Activated naive CD4-positive, alpha-beta T cell treated with anti-CD3 and anti-CD28 coated beads, Interleukin-2, amount 50 U/mL, for 16 hours (primary cell): ENCODE measurements at regions not wholly inside any gene's neighbourhood (a gene's known extent, or its start where the extent isn't known, plus 50 kb on each side); places are given as distances from the start of the nearest gene placed in this dataset.
"Not testable (repeated sequence)": the region's sequence is repeated elsewhere in the genome, so short reads cannot be mapped to it uniquely, and the experiment has no call there.

Experiments used
- DNase-seq: peaks from one replicate; pipeline ENCODE4 v3.0.0-alpha.2; 2020

GRCh38 chr2:234898534-234899053, 53.2 kb upstream of the SH3BP4 start:
- no peak for DNase-seq

DNA sequence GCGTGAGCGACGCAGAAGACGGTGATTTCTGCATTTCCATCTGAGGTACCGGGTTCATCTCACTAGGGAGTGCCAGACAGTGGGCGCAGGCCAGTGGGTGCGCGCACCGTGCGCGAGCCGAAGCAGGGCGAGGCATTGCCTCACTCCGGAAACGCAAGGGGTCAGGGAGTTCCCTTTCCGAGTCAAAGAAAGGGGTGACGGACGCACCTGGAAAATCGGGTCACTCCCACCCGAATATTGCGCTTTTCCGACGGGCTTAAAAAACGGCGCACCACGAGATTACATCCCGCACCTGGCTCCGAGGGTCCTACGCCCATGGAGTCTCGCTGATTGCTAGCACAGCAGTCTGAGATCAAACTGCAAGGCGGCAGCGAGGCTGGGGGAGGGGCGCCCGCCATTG, 63.4 kb upstream of the SH3BP4 start:
- not testable (repeated sequence) for DNase-seq

DNA sequence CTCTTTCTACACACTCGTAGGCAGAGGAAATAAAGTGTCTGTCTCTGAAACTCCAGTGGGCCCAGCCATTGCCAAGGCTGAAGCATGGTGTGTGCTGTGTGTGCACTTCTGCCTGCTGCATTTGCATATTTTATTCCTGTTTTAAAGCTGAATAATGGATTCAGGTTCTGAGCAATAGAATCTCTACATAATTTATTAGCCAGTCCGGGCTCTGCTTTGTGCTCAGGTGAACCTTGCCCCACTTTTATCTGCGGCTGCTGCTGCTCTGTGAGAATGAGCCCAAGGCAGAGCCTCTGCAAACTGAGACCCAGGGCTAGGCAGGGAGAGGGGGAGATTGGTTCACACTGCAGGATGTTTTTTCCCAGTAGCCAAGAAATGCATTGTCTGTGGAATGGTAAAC, 64.6 kb upstream of the SH3BP4 start:
- no peak for DNase-seq

DNA sequence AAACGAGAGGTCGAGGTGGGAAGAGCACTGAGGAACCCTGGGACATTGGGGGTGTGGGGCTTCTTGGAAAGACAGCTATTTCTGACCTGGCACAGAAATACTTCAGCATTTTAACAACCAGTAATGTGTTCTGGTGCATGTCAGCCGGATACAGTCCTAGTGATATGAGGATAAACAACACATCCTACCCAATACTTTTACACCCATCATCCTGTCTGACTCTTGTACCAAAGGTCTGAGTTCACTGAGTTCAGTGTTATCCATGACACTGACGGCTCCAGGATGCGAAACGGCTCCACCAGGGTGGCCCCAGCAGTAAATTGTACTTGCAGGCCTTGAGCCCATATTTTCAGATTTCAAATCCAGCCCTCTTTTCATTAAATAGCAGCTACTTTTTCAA, 65.9 kb upstream of the SH3BP4 start:
- no peak for DNase-seq

GRCh38 chr2:234885118-234885517, 66.7 kb upstream of the SH3BP4 start:
- DNase-seq: no peak

- no peak for DNase-seq
These were observed 67.2 kb upstream of the SH3BP4 start for GRCh38 chr2:234884591-234884990.

DNA sequence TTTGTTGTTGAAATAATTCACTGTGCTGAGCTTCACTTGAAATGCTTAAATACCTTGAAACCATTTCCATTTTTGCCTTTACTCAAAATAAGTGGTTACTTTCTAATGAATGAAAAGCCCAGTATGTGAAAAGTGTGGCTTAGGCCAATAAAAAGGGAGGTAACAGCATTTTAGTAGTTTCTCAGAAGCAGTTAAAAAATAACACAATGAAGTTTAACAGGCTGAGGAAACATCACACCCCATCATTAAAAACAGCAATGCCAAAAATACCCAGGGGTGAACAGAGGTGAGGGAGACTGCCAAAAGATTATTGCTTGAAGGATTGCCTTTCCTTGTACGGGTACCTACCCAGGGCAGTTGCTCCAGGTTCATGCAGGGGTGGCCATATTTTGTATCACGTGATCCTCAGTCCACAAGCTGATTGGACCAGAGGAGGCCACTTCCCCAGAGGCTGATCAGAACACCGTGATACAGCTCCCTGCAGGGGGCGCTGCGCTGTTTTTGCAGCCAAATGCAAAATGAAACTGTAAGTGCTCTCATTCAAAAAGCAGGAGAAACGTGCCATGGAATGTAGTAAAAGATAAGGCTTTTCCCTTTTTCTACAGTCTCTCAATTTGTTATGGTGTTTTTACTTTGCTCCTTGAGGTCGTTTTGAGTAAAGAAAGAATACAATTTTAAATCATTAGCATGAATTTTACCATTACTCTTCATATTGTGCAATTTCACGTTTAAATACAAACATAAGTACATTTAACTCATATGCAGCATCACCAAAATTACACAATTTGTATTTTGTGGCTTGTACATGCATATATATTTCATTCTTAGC, 70.2 kb upstream of the SH3BP4 start:
- peak; percentile 29 for DNase-seq

GRCh38 chr2:234880551-234881211, 71.1 kb upstream of the SH3BP4 start:
- no peak for DNase-seq

DNA sequence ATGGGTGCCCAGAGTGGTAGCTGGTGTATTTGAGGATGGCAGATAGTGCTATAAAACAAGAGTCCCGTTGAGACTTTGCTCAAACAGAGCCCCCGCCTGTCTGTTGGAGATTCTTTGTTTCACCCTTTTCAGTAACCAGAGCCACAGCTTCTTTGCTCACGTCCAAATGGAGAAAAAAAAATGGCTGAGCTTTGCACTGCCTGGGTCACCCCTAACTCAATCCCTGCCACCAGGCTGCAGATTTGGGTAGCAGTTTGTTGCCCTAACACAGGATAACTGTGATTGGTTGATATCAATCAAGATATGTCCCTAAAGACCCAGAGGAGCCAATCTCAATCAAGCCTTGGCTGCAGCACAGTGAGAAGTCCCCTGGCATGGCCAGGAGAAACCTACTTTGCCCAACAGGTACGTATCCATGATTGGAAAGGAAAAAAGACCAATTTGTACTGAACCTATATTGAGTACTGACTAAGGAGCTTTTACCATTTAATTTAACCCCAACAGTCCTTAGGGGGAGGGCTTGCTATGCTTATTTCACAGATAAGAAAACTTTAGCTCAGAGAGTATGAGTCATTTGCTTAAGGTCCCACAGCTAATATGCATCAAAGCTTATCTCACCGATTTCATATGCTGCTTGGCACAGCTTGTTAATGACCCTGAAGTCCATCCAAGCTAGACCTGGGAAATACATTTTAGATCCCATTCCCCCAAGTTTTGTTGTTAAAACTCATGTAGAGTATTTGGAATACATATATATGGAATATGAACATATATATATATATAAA, 72.0 kb upstream of the SH3BP4 start:
- no peak for DNase-seq

DNA sequence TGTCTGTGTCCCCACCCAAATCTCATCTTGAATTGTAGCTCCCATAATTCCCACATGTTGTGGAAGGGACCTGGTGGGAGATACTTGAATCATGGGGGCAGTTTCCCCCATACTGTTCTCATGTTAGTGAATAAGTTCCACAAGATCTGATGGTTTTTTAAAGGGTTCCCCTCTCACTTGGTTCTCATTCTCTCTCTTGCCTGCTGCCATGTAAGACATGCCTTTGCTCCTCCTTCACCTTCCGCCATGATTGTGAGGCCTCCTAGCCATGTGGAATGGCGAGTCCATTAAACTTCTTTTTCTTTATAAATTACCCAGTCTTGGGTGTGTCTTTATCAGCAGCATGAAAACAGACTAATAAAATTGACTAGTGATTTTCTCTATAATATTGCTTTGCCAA, 75.2 kb upstream of the SH3BP4 start:
- not testable (repeated sequence) for DNase-seq

DNA sequence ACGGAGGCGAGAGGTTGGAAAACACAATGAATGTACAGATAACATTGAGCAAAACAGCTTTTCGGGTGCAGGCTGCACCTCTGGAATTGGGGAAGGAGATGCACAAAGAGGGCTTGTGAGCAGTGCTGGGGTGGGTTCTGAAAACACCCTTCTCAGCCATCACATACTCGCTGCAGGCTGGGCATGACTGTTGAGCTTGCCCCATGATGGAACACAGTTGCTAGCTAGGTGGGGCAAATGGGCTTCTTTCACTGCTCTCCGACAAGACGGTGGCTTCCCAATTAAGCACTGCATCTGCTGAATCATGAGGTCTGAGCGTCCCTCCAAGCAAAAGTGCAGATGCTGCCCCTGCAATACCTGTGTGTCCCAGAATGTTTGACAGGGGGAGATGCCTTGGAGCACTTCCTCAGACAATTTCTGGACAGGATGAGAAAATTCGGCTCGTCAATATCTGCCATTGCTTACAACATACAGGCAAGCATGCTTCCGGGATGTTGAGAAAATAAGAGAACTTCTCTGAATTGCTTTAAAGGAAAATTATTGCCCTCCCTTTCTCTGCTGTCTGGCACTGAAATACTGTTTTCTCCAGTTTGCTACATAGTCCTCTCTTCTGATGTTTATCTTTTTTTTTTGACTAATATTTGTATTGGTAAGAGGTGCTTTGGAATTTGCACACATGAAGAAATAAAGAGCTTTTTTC, 77.3 kb upstream of the SH3BP4 start:
- no peak for DNase-seq

- no peak for DNase-seq
These were observed 78.0 kb upstream of the SH3BP4 start for GRCh38 chr2:234873828-234874173.

DNA sequence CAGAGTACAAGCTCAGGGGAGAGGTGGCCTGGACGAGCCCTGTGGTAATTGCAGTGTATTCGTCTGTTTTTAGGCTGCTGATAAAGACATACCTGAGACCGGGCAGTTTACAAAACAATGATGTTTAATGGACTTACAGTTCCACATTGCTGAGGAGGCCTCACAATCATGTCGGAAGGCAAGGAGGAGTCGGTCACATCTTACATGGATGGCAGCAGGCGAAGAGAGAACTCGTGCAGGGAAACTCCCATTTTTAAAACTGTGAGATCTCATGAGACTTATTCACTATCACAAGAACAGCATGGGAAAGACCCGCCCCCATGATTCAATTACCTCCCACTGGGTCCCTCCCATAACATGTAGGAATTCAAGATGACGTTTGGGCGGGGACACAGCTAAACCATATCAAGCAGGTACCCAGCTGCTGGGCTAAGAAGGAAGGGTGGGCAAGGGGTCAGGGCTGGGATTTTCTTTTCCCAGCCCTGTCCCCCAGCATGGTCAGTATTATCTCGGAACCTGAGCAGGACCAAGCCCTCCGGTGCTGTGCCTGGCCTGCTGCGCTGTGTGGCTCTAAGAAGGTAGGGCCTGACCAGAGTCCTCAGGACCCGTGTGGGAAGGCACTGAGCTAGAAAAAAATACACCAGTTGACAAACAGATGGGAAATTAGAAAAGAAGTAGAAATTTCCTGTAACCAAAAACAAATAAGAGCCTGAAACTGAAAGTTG, 78.6 kb upstream of the SH3BP4 start:
- no peak for DNase-seq

- DNase-seq: no peak
These were observed 81.8 kb upstream of the SH3BP4 start for GRCh38 chr2:234869969-234870368.

GRCh38 chr2:234869164-234869563, 82.7 kb upstream of the SH3BP4 start:
- no peak for DNase-seq

DNA sequence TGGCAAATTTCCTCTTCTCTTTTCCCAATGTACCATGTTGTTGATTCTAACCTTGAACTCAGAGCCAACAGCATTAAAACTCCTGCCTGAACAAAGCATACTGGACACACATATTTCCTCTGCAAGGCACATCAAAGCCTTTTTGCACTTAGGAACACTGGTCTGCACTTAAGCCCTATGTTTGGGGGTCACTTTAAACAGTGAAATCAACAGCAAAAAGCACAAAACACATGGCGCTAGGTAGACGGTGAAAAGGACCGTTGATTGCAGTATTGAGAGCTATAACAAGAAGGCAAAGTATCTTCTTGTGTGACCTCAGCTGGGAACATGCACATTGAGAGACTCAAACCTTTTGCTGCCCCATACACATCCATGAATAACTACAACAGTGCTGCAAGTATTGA, 83.9 kb upstream of the SH3BP4 start:
- no peak for DNase-seq

- no peak for DNase-seq
These were observed 86.2 kb upstream of the SH3BP4 start for GRCh38 chr2:234865586-234865985.

DNA sequence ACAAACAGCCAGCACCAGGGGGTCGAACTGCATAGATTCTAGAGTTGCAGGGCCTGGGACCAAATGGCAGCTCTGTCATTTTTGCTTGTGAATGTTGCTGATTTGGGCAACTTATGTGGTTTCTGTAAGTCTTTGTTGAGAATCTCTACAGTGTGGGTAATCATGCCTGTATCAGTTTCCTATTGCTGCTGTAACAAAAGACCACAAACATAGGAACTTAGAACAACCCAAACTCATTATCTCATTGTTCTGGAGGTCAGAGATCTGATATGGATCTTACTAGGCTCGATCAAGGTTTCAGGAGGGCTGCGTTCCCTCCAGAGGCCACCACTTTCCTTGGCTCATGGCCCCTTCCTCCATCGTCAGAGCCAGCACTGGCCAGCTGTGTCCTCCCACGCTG, 86.8 kb upstream of the SH3BP4 start:
- no peak for DNase-seq

DNA sequence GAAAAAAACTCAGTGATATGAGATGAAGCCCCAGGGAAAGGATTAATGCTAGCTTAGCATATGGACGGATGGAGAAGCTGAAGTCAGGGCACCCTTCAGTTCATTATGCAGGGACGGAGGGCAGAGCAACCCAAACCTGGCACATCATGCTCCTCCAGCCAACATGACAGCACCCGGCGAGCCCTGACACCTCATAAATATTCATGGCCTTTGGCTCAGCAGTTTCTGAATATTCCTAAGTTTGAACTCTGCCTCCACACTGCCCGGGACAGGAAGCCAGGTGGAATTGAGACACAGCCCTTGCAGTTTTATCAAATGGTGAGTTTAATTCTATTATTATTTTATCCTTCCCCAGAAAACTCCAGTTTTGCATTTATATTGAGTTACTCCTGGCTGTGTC, 87.3 kb upstream of the SH3BP4 start:
- no peak for DNase-seq

GRCh38 chr2:234863043-234863934, 88.5 kb upstream of the SH3BP4 start:
- DNase-seq: no peak
